Upper lobe of left lung (tissue), 6 donors: ENCODE measurements at regions not wholly inside any gene's neighbourhood (a gene's known extent, or its start where the extent isn't known, plus 50 kb on each side); places are given as distances from the start of the nearest gene placed in this dataset.

Source experiments
- ATAC-seq, 2 donors: fragments of 200-7000 bp; cut with Tn5 transposase; one replicate each; pipeline ENCODE4 v1.9.1; 2022; ENCODE audit warnings: mild to moderate bottlenecking in 2 of 2, moderate library complexity in 2 of 2; ENCODE audit not compliant: low FRiP score in 2 of 2
- DNase-seq, 2 donors: peaks; one replicate each; pipeline ENCODE4 v3.0.0-alpha.2; 2019 to 2020
- H3K27ac ChIP-seq, 4 donors: fragments of 200-600 bp; sonication (generic); one replicate each; pipeline ENCODE4 v1.5.1; 2016 to 2019
- H3K27me3 ChIP-seq, 4 donors: fragments of 200-600 bp; sonication (generic); one replicate each; pipeline ENCODE4 v1.5.1; 2017 to 2019
- H3K36me3 ChIP-seq, 4 donors: fragments of 200-600 bp; sonication (generic); one replicate each; pipeline ENCODE4 v1.5.1; 2016 to 2019
- H3K4me1 ChIP-seq, 4 donors: fragments of 200-600 bp; sonication (generic); one replicate each; pipeline ENCODE4 v1.5.1; 2018 to 2019
- H3K4me3 ChIP-seq, 4 donors: fragments of 200-600 bp; sonication (generic); one replicate each; pipeline ENCODE4 v1.5.1; 2017 to 2019; ENCODE audit warnings: mild to moderate bottlenecking in 2 of 4, moderate library complexity in 1 of 4
- H3K9me3 ChIP-seq, 4 donors: fragments of 200-600 bp; sonication (generic); one replicate each; pipeline ENCODE4 v1.5.1; 2018 to 2019
- CTCF ChIP-seq, 6 experiments: fragments of 450-650 bp in 4 of 6; fragments of 200-600 bp in 2 of 6; sonication (generic) in 2 of 6; IDR thresholded peaks; one replicate each; pipeline ENCODE4 v1.5.1; 2016 to 2019; ENCODE audit warnings: antibody characterized with exemption in 6 of 6
- EP300 ChIP-seq, 4 donors: sonication (generic); formaldehyde crosslinking; IDR thresholded peaks; one replicate each; pipeline ENCODE4 v1.5.1; 2017; ENCODE audit warnings: antibody characterized with exemption in 4 of 4, control low read depth in 2 of 4
- POLR2A ChIP-seq, 4 donors: fragments of 450-650 bp; IDR thresholded peaks; one replicate each; pipeline ENCODE4 v1.5.1; 2016 to 2017; ENCODE audit warnings: antibody characterized with exemption in 4 of 4, mild to moderate bottlenecking in 2 of 4
- POLR2AphosphoS5 ChIP-seq, 2 donors: sonication (generic); formaldehyde crosslinking; IDR thresholded peaks; one replicate each; pipeline ENCODE4 v1.5.1; 2017; ENCODE audit warnings: antibody characterized with exemption in 2 of 2
- WGBS, 2 donors: methylation state at CpG; one replicate each; pipeline ENCODE4 v1.1.5; 2017 to 2018; 5-methylcytosine and 5-hydroxymethylcytosine counted together
- donor health status: DM: no; HTN: no; CAD: no; lungs with moderate emphysema.
- donor health status: DM: no; HTN: yes; CAD: no; lungs with severe emphysema.

GRCh38 chr6:120129228-120129627 lies 779.7 kb upstream of the MAN1A1 start:
- Histone ChIP-seq H3K27me3 (no peaks in the 10 kb centered on the region), H3K27ac (no peak overlapping the region), H3K9me3 (no peaks in the 10 kb centered on the region), H3K4me1 (no peaks in the 10 kb centered on the region), H3K36me3 (no peaks in the 10 kb centered on the region), H3K4me3 (no peak overlapping the region)
- TF ChIP-seq POLR2AphosphoS5 (IDR thresholded peaks at IDR 0.05), result no peak
- TF ChIP-seq EP300 (IDR thresholded peaks at IDR 0.05), result no peak
- TF ChIP-seq CTCF (IDR thresholded peaks at IDR 0.05), result no peak
- no peak for TF ChIP-seq POLR2A (IDR thresholded peaks at IDR 0.05)
- no peak for ATAC-seq
- WGBS, 2 donors, result 43 to 45% methylated on average over 1 of the region's 1 CpG
- DNase-seq, result no peak

DNA sequence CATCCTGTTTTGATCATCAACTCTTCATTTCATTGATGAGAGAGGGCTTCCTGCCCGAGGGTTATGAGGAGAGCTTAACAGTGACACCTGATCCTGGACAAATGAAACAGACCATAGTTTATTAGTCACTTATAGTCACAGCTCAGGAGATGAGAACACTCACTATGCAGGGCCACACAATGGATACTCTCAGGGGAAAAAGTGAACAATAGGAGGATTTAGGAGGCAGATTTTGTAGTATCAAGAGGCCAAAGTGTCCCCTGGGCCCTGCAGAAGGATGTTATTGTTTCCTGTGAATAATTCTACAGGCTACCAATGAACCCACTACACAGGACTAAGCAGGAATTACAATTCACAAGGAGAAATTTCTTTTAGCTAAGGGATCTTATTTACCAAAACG lies 772.8 kb upstream of the MAN1A1 start:
- 64 to 68% methylated on average over 2 of the region's 2 CpGs for WGBS, 2 donors

DNA sequence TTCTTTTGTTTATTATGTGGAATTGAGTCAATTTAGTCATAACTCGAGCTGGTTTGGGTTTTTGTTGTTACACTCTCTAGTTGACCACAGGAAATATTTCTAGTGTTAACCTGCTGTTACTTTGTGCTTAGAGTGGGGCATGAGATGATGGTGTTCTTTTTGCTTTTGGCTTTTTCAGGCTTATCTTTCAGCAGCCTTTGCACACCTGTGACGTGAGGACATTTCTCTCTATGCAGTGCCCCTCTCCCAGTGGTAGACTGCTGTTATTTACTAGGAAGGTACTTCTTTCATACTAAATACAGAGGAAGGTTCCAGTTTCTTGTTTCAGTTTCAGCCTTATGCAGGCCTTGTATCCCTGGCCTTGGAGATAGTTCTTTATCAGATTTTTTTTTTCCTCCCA lies 766.8 kb upstream of the MAN1A1 start:
- H3K4me3 ChIP-seq, result no peak overlapping the region
- no peaks in the 10 kb centered on the region for H3K27me3 ChIP-seq
- no peak overlapping the region for H3K27ac ChIP-seq
- DNase-seq, result no peak
- ATAC-seq, result no peak
- 69 to 81% methylated on average over 2 of the region's 2 CpGs for WGBS, 2 donors
- no peaks in the 10 kb centered on the region for H3K36me3 ChIP-seq
- TF ChIP-seq EP300 (IDR thresholded peaks at IDR 0.05) (no peak), CTCF (IDR thresholded peaks at IDR 0.05) (no peak), POLR2AphosphoS5 (IDR thresholded peaks at IDR 0.05) (no peak), POLR2A (IDR thresholded peaks at IDR 0.05) (no peak)
- no peaks in the 10 kb centered on the region for H3K9me3 ChIP-seq
- H3K4me1 ChIP-seq, result no peaks in the 10 kb centered on the region

More for the DNA sequence above, 772.8 kb upstream of the MAN1A1 start:
- Histone ChIP-seq H3K27ac (no peak overlapping the region), H3K36me3 (no peaks in the 10 kb centered on the region), H3K4me3 (no peak overlapping the region), H3K9me3 (no peaks in the 10 kb centered on the region), H3K27me3 (no peaks in the 10 kb centered on the region), H3K4me1 (no peaks in the 10 kb centered on the region)
- ATAC-seq (no peak), DNase-seq (no peak)
- TF ChIP-seq POLR2A (IDR thresholded peaks at IDR 0.05) (no peak), POLR2AphosphoS5 (IDR thresholded peaks at IDR 0.05) (no peak), CTCF (IDR thresholded peaks at IDR 0.05) (no peak), EP300 (IDR thresholded peaks at IDR 0.05) (no peak)

- H3K36me3 ChIP-seq, result no peaks in the 10 kb centered on the region
- TF ChIP-seq POLR2AphosphoS5 (IDR thresholded peaks at IDR 0.05), result no peak
- no peak for TF ChIP-seq CTCF (IDR thresholded peaks at IDR 0.05)
- TF ChIP-seq EP300 (IDR thresholded peaks at IDR 0.05), result no peak
- no peak for TF ChIP-seq POLR2A (IDR thresholded peaks at IDR 0.05)
- no peaks in the 10 kb centered on the region for H3K27me3 ChIP-seq
- H3K9me3 ChIP-seq, result no peaks in the 10 kb centered on the region
- no peaks in the 10 kb centered on the region for H3K4me1 ChIP-seq
- no peak overlapping the region for H3K4me3 ChIP-seq
- no peak for ATAC-seq
- DNase-seq, result no peak
- H3K27ac ChIP-seq, result no peak overlapping the region
Measured at GRCh38 chr6:120112980-120113379, 763.4 kb upstream of the MAN1A1 start.

DNA sequence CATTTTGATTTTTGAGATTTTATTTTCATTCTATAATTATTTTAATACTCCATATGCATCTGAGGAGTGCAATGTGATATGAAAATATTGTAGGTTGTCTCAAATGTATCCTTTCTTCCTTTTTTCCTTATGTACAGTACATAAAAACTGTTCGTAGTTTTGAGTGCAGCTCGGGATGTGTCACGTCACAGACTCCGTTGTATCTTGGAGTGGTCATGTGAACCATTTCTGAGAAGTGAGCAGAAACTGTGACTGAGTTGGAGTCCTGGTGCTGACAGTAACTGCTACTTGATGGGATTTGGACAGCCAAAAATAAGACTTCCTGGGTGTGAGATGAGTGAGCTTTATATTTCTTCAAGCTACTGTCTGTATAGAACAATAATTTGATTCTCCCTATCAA lies 761.4 kb upstream of the MAN1A1 start:
- Histone ChIP-seq H3K27ac (no peak overlapping the region), H3K9me3 (no peaks in the 10 kb centered on the region), H3K27me3 (no peaks in the 10 kb centered on the region), H3K4me3 (no peak overlapping the region), H3K4me1 (no peaks in the 10 kb centered on the region), H3K36me3 (no peaks in the 10 kb centered on the region)
- DNase-seq (no peak), ATAC-seq (no peak)
- TF ChIP-seq POLR2A (IDR thresholded peaks at IDR 0.05) (no peak), EP300 (IDR thresholded peaks at IDR 0.05) (no peak), POLR2AphosphoS5 (IDR thresholded peaks at IDR 0.05) (no peak), CTCF (IDR thresholded peaks at IDR 0.05) (no peak)
- WGBS, 2 donors, result 89 to 90% methylated on average over 4 of the region's 4 CpGs
